ENCODE measurements at regions not wholly inside any gene's neighbourhood (a gene's known extent, or its start where the extent isn't known, plus 50 kb on each side); places are given as distances from the start of the nearest gene placed in this dataset.

- TF ChIP-seq POLR2A (IDR thresholded peaks at IDR 0.05) (no peak), POLR2AphosphoS5 (IDR thresholded peaks at IDR 0.05) (no peak)
- TF ChIP-seq, protein P1, sequence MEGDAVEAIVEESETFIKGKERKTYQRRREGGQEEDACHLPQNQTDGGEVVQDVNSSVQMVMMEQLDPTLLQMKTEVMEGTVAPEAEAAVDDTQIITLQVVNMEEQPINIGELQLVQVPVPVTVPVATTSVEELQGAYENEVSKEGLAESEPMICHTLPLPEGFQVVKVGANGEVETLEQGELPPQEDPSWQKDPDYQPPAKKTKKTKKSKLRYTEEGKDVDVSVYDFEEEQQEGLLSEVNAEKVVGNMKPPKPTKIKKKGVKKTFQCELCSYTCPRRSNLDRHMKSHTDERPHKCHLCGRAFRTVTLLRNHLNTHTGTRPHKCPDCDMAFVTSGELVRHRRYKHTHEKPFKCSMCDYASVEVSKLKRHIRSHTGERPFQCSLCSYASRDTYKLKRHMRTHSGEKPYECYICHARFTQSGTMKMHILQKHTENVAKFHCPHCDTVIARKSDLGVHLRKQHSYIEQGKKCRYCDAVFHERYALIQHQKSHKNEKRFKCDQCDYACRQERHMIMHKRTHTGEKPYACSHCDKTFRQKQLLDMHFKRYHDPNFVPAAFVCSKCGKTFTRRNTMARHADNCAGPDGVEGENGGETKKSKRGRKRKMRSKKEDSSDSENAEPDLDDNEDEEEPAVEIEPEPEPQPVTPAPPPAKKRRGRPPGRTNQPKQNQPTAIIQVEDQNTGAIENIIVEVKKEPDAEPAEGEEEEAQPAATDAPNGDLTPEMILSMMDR (IDR thresholded peaks at IDR 0.05): no peak
Observed at GRCh38 chr18:10164271-10165071, 250.7 kb downstream of the VAPA start.

All from breast epithelium (tissue), 3 donors.